ENCODE measurements at regions not wholly inside any gene's neighbourhood (a gene's known extent, or its start where the extent isn't known, plus 50 kb on each side); places are given as distances from the start of the nearest gene placed in this dataset.

- Mint-ChIP-seq H3K36me3 (no peaks in the 10 kb centered on the region), H3K4me3 (no peak overlapping the region), H3K27ac (no peak overlapping the region), H3K4me1 (no peaks in the 10 kb centered on the region), H3K27me3 (ENCODE audit: low read depth) (no peaks in the 10 kb centered on the region), H3K9me3 (no peaks in the 10 kb centered on the region)
- ATAC-seq (no peak), DNase-seq (ENCODE audit: low spot score) (no peak)
- TF ChIP-seq ERG (CRISPR knock-in tag; IDR thresholded peaks at IDR 0.05) = no peak
- TF ChIP-seq ZBTB21 (CRISPR knock-in tag; IDR thresholded peaks at IDR 0.05; ENCODE audit: borderline replicate concordance) = no peak
- TF ChIP-seq, protein P1, sequence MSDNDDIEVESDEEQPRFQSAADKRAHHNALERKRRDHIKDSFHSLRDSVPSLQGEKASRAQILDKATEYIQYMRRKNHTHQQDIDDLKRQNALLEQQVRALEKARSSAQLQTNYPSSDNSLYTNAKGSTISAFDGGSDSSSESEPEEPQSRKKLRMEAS (CRISPR knock-in tag; IDR thresholded peaks at IDR 0.05) = no peak
- CTCF ChIA-PET = no interaction called here
- POLR2A ChIA-PET = no interaction called here
Observed at GRCh38 chr9:12183321-12183720, 509.9 kb upstream of the TYRP1 start.

GRCh38 chr9:12185856-12186255 lies 507.3 kb upstream of the TYRP1 start:
- ATAC-seq (no peak), DNase-seq (ENCODE audit: low spot score) (no peak)
- Mint-ChIP-seq H3K27ac (no peak overlapping the region), H3K9me3 (no peaks in the 10 kb centered on the region), H3K4me3 (no peak overlapping the region), H3K27me3 (ENCODE audit: low read depth) (no peaks in the 10 kb centered on the region), H3K4me1 (no peaks in the 10 kb centered on the region), H3K36me3 (no peaks in the 10 kb centered on the region)
- CTCF ChIA-PET = interaction anchor here (1.3 kb wide), 1 partner anchor 144 kb away, joined by 3 read pairs; no protein-coding TSS in a partner anchor
- POLR2A ChIA-PET = no interaction called here
- TF ChIP-seq USF1 (CRISPR knock-in tag; IDR thresholded peaks at IDR 0.05) (no peak), ARID4B (CRISPR knock-in tag; IDR thresholded peaks at IDR 0.05; ENCODE audit: borderline replicate concordance) (no peak), FOXK1 (CRISPR knock-in tag; IDR thresholded peaks at IDR 0.05) (no peak), TEAD1 (CRISPR knock-in tag; IDR thresholded peaks at IDR 0.05) (no peak), E2F4 (CRISPR knock-in tag; IDR thresholded peaks at IDR 0.05; ENCODE audit: borderline replicate concordance, low read depth) (no peak), TP53 (CRISPR knock-in tag; IDR thresholded peaks at IDR 0.05) (no peak), EMX1 (CRISPR knock-in tag; IDR thresholded peaks at IDR 0.05) (no peak), ZNF138 (CRISPR knock-in tag; conservative IDR thresholded peaks at IDR 0.05) (no peak), E2F1 (CRISPR knock-in tag; IDR thresholded peaks at IDR 0.05) (no peak), GTF2I (CRISPR knock-in tag; conservative IDR thresholded peaks at IDR 0.05) (no peak)
- TF ChIP-seq, protein P2, sequence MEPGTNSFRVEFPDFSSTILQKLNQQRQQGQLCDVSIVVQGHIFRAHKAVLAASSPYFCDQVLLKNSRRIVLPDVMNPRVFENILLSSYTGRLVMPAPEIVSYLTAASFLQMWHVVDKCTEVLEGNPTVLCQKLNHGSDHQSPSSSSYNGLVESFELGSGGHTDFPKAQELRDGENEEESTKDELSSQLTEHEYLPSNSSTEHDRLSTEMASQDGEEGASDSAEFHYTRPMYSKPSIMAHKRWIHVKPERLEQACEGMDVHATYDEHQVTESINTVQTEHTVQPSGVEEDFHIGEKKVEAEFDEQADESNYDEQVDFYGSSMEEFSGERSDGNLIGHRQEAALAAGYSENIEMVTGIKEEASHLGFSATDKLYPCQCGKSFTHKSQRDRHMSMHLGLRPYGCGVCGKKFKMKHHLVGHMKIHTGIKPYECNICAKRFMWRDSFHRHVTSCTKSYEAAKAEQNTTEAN (CRISPR knock-in tag; IDR thresholded peaks at IDR 0.05) = no peak
